GM12878 (cell line): ENCODE measurements at regions not wholly inside any gene's neighbourhood (a gene's known extent, or its start where the extent isn't known, plus 50 kb on each side); places are given as distances from the start of the nearest gene placed in this dataset.

ENCODE experiments used
- ATAC-seq: fragments of 200-7000 bp; cut with Tn5 transposase; 3 replicates; pipeline ENCODE4 v1.9.1; 2020; ENCODE audit warnings: mild to moderate bottlenecking, moderate library complexity
- BruUV-seq: library from RNA; stranded (reverse); fragments of 400-500 nt; replicated peaks from 2 replicates; lab custom pipeline; 2021; lab: Mats Ljungman, UMichigan
- CTCF ChIA-PET: fragments of 300-600 bp; sonication (Branson Sonifier 250); formaldehyde crosslinking; extraction: SDS; loops from one replicate; lab custom pipeline; 2021; ENCODE audit warnings: inconsistent platforms; lab: Yijun Ruan, JAX
- POLR2A ChIA-PET: fragments of 350-600 bp; formaldehyde crosslinking; extraction: SDS; loops from one replicate; lab custom pipeline; 2021; ENCODE audit warnings: inconsistent platforms; lab: Charles Lee
- RAD21 ChIA-PET: fragments of 300-600 bp; sonication (Branson Sonifier 250); formaldehyde crosslinking; loops from one replicate; lab custom pipeline; 2023; ENCODE audit warnings: antibody characterized with exemption; ENCODE audit not compliant: unreplicated experiment; lab: Charles Lee
- SMC1A ChIA-PET: fragments of 300-600 bp; sonication (Branson Sonifier 250); formaldehyde crosslinking; loops from one replicate; lab custom pipeline; 2023; ENCODE audit not compliant: unreplicated experiment, uncharacterized antibody; lab: Charles Lee
- DNase-seq: peaks from one replicate; pipeline ENCODE4 v3.0.0-alpha.2; 2011; ENCODE audit warnings: low read depth, low spot score
- FAIRE-seq: peaks from 3 replicates; lab custom pipeline; 2011; peaks lifted over from hg19 to GRCh38; lab: Jason Lieb, UNC
- H2AFZ ChIP-seq: 2 replicates; pipeline ENCODE4 v1.6.0; 2011; ENCODE audit warnings: low read depth, low read length, control low read depth; ENCODE audit not compliant: control insufficient read depth
- H3K27ac ChIP-seq: 2 replicates; pipeline ENCODE4 v1.5.1; 2011; ENCODE audit warnings: control low read depth; ENCODE audit not compliant: control insufficient read depth, insufficient read depth
- H3K27me3 ChIP-seq, 2 experiments: replicated peaks in 1 of 2; 2 replicates each; pipeline versions ENCODE4 v1.6.0 to v1.6.1; 2011; ENCODE audit warnings: low read length in 1 of 2; ENCODE audit not compliant: control insufficient read depth in 2 of 2, insufficient read depth in 2 of 2
- H3K36me3 ChIP-seq, 2 experiments: 2 replicates each; pipeline ENCODE4 v1.5.1; 2011; ENCODE audit warnings: low read length in 1 of 2; ENCODE audit not compliant: control insufficient read depth in 2 of 2, insufficient read depth in 2 of 2
- H3K4me1 ChIP-seq: 2 replicates; pipeline ENCODE4 v1.6.1; 2011; ENCODE audit warnings: mild to moderate bottlenecking, low read length, moderate library complexity, mixed read lengths; ENCODE audit not compliant: control insufficient read depth, insufficient read depth
- H3K4me2 ChIP-seq: 2 replicates; pipeline ENCODE4 v1.6.0; 2011; ENCODE audit warnings: control low read depth; ENCODE audit not compliant: control insufficient read depth, insufficient read depth
- H3K4me3 ChIP-seq: fragments of 200-600 bp; sonication (generic); 2 replicates; pipeline ENCODE4 v1.5.1; 2016
- H3K79me2 ChIP-seq: 2 replicates; pipeline ENCODE4 v1.6.0; 2011; ENCODE audit warnings: low read length; ENCODE audit not compliant: control insufficient read depth, insufficient read depth
- H3K9ac ChIP-seq: 2 replicates; pipeline ENCODE4 v1.8.0; 2011; ENCODE audit warnings: low read length, control low read depth, mixed read lengths; ENCODE audit not compliant: control insufficient read depth, insufficient read depth
- H3K9me3 ChIP-seq: replicated peaks from 3 replicates; pipeline ENCODE4 v1.5.1; 2011; ENCODE audit warnings: mild to moderate bottlenecking, low read length; ENCODE audit not compliant: control insufficient read depth, insufficient read depth
- H4K20me1 ChIP-seq: 2 replicates; pipeline ENCODE4 v1.6.0; 2011; ENCODE audit not compliant: control insufficient read depth, insufficient read depth
- CHD1 ChIP-seq: IDR thresholded peaks from 2 replicates; pipeline ENCODE4 v1.6.1; 2012; ENCODE audit warnings: low read depth, low read length, improper control_type of control experiment
- CREB1 ChIP-seq: IDR thresholded peaks from 2 replicates; pipeline ENCODE4 v1.6.1; 2012; ENCODE audit warnings: low read depth, mild to moderate bottlenecking, inconsistent platforms
- FOXM1 ChIP-seq: IDR thresholded peaks from 2 replicates; pipeline ENCODE4 v1.6.1; 2012; ENCODE audit warnings: low read depth, mild to moderate bottlenecking, inconsistent platforms, low read length, moderate library complexity
- HDGF ChIP-seq: fragments of 450-650 bp; IDR thresholded peaks from 2 replicates; pipeline ENCODE4 v1.6.1; 2016; ENCODE audit warnings: antibody characterized with exemption
- MTA2 ChIP-seq: fragments of 450-650 bp; IDR thresholded peaks from 2 replicates; pipeline ENCODE4 v1.6.1; 2016; ENCODE audit warnings: low read depth, mild to moderate bottlenecking, moderate library complexity
- SIX5 ChIP-seq: IDR thresholded peaks from 2 replicates; pipeline ENCODE4 v1.6.1; 2011; ENCODE audit warnings: mild to moderate bottlenecking, low read depth, low read length, moderate library complexity; ENCODE audit not compliant: severe bottlenecking
- SRF ChIP-seq, 2 experiments: IDR thresholded peaks; 2 replicates each; pipeline ENCODE4 v1.6.1; 2011; ENCODE audit warnings: low read depth in 2 of 2, low read length in 2 of 2, mild to moderate bottlenecking in 1 of 2, moderate library complexity in 1 of 2
- ZBED1 ChIP-seq: IDR thresholded peaks from 2 replicates; pipeline ENCODE4 v1.6.1; 2016; ENCODE audit warnings: borderline replicate concordance
- ZZZ3 ChIP-seq: IDR thresholded peaks from 2 replicates; pipeline ENCODE4 v1.6.1; 2011; ENCODE audit warnings: low read depth; ENCODE audit not compliant: control insufficient read depth, insufficient read length
- WGBS: methylation state at CpG from one replicate; pipeline ENCODE4 v1.1.6; 2016; ENCODE audit warnings: low lambda C conversion rate; ENCODE audit not compliant: insufficient replicate concordance, insufficient coverage; ENCODE audit errors: missing lambda C conversion rate; 5-methylcytosine and 5-hydroxymethylcytosine counted together
- in situ Hi-C: fragments of 300-500 bp; cut with MboI; formaldehyde crosslinking; loops from 9 replicates; pipeline ENCODE4 v1.14.3; 2018; ENCODE audit warnings: mixed read lengths
- intact Hi-C: fragments of 100-400 bp; cut with micrococcal nuclease; formaldehyde crosslinking; loops from one replicate; pipeline ENCODE4 v1.14.2; 2022; ENCODE audit not compliant: unreplicated experiment
- TF ChIP-seq, protein P1 (sequence below): fragments of 450-650 bp; IDR thresholded peaks from 2 replicates; pipeline ENCODE4 v1.6.1; 2017; ENCODE audit warnings: antibody characterized with exemption, mild to moderate bottlenecking, moderate library complexity

GRCh38 chr1:232694475-232694874 is 64.5 kb upstream of the SIPA1L2 start:
- DNase-seq = no peak
- no peak for FAIRE-seq
- RAD21 ChIA-PET = no interaction called here
- Histone ChIP-seq H3K4me3 (no peak overlapping the region), H3K79me2 (no peaks in the 10 kb centered on the region), H3K4me2 (no peak overlapping the region), H3K27ac (no peak overlapping the region), H2AFZ (no peak overlapping the region), H3K4me1 (no peaks in the 10 kb centered on the region), H4K20me1 (no peaks in the 10 kb centered on the region), H3K36me3 (no peaks in the 10 kb centered on the region), H3K9ac (no peak overlapping the region), H3K27me3 (no peaks in the 10 kb centered on the region; a peak in 2 of 4 replicates), H3K9me3 (no peaks in the 10 kb centered on the region)
- WGBS = 27% methylated on average over 10 of the region's 10 CpGs
- no peak for ATAC-seq
- CTCF ChIA-PET = no interaction called here
- in situ Hi-C loops (no loop called here), intact Hi-C loops (no loop called here)
- POLR2A ChIA-PET = no interaction called here
- no TSS peak for BruUV-seq
- no peak for TF ChIP-seq CHD1
- no peak for TF ChIP-seq FOXM1
- no peak for TF ChIP-seq ZZZ3
- TF ChIP-seq HDGF = no peak
- no peak for TF ChIP-seq SIX5
- TF ChIP-seq ZBED1 = no peak
- TF ChIP-seq, protein P1, sequence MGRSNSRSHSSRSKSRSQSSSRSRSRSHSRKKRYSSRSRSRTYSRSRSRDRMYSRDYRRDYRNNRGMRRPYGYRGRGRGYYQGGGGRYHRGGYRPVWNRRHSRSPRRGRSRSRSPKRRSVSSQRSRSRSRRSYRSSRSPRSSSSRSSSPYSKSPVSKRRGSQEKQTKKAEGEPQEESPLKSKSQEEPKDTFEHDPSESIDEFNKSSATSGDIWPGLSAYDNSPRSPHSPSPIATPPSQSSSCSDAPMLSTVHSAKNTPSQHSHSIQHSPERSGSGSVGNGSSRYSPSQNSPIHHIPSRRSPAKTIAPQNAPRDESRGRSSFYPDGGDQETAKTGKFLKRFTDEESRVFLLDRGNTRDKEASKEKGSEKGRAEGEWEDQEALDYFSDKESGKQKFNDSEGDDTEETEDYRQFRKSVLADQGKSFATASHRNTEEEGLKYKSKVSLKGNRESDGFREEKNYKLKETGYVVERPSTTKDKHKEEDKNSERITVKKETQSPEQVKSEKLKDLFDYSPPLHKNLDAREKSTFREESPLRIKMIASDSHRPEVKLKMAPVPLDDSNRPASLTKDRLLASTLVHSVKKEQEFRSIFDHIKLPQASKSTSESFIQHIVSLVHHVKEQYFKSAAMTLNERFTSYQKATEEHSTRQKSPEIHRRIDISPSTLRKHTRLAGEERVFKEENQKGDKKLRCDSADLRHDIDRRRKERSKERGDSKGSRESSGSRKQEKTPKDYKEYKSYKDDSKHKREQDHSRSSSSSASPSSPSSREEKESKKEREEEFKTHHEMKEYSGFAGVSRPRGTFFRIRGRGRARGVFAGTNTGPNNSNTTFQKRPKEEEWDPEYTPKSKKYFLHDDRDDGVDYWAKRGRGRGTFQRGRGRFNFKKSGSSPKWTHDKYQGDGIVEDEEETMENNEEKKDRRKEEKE = no peak
- no peak for TF ChIP-seq MTA2
- TF ChIP-seq SRF (IDR thresholded peaks at IDR 0.05; ENCODE audit: low read depth in 2 of 2, low read length in 2 of 2) = no peak
- TF ChIP-seq CREB1 = no peak
- SMC1A ChIA-PET = no interaction called here
